CD4-positive, alpha-beta T cell treated with Interleukin-6 for 4 hours (primary cell): ENCODE measurements at regions not wholly inside any gene's neighbourhood (a gene's known extent, or its start where the extent isn't known, plus 50 kb on each side); places are given as distances from the start of the nearest gene placed in this dataset.
"Not testable (repeated sequence)": the region's sequence is repeated elsewhere in the genome, so short reads cannot be mapped to it uniquely, and the experiment has no call there.

Experiments
- DNase-seq: peaks from one replicate; pipeline ENCODE4 v3.0.0-alpha.2; 2020; ENCODE audit warnings: mixed read lengths

DNA sequence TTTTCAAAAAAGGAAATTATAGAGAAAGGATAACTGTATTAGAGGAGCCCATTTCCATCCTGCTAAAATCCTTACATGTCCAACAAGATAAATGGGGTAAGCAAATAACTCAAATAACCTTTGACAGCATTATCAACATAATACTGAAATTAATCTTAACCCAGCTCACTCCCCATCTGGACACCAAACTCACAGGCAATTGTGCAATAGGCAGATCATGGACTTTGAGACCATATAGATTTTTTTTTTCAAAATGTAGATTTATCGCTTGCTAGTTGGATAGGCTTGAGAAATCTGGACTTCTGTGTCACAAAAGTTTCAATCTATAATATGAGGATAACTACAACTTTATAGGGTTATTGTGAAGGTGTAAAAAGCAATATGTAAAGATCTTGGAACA lies 134.4 kb upstream of the ASCC3 start:
- no peak for DNase-seq

- DNase-seq, result no peak
Observed at GRCh38 chr6:101016163-101016562, 135.0 kb upstream of the ASCC3 start.

DNA sequence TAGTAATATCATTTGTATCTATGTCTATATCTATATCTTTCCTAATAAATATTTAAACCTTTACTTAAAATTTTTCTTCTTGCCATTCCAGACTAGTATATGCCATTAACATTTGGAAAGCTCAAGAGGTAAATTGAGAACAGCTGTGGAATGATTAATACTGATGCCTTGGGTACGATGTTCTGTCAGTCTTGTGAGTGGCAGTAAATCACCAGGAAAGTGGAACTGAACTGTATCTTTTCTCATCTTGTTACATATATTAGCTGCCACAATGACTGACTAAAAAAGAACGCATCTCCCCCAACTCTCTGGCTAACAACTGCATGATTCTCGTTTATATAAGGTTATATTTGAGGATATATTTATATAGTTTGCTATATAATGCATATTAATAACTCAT lies 137.0 kb upstream of the ASCC3 start:
- DNase-seq, result no peak

- no peak for DNase-seq
Observed at GRCh38 chr6:101021504-101021903, 140.4 kb upstream of the ASCC3 start.

DNA sequence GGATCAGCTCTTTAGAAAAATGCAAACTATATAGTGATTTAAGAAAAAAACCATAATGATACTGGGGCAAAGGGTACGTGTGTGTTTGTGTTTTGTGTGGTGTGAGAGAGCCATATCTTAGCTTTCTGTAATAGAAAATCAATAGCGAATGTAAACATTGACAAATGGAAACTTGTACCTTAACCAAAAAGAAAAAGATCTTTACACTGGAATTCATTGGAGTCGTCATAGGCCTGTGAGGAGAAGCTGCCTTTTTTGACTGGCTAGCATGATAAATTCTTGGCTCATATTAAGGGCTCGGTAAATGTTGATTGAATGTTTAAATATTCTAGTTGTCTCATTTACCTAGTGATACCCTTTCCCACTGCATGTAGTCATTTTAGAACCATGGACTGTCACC lies 161.8 kb upstream of the ASCC3 start:
- DNase-seq, result no peak

- no peak for DNase-seq
Observed at GRCh38 chr6:101058296-101058695, 177.2 kb upstream of the ASCC3 start.

DNA sequence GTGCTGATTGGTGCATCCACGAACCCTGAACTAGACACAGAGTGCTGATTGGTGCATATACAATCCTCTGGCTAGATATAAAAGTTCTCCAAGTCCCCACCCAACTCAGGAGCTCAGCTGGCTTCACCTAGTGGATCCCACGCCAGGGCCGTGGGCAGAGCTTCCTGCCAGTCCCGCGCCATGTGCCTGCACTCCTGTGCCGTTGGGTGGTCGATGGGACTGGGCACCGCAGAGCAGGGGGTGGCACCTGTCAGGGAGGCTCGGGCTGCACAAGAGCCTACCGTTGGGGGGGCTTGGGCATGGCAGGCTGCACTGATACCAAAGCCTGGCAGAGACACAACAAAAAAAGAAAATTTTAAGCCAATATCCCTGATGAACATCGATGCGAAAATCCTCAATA lies 185.4 kb upstream of the ASCC3 start:
- no peak for DNase-seq

- DNase-seq, result no peak
Observed at GRCh38 chr6:101069191-101069795, 188.2 kb upstream of the ASCC3 start.

DNA sequence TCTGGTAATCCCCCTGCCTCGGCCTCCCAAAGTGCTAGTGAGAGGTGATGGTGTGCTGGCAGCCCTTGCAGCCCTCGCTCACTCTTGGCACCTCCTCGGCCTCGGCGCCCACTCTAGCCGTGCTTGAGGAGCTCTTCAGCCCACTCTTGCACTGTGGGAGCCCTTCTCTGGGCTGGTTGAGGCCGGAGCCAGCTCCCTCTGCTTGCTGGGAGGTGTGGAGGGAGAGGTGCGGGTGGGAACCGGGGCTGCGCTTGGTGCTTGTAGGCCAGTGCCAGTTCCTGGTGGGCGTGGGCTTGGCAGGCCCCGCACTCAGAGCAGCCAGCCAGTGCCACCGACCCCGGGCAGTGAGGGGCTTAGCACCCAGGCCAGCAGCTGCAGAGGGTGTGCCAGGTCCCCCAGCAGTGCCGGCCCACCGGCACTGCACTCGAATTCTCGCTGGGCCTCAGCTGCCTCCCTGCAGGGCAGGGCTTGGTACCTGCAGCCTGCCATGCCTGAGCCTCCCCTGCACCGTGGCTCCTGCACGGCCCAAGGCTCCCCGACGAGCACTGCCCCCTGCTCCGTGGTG lies 189.0 kb upstream of the ASCC3 start:
- DNase-seq, result no peak

DNA sequence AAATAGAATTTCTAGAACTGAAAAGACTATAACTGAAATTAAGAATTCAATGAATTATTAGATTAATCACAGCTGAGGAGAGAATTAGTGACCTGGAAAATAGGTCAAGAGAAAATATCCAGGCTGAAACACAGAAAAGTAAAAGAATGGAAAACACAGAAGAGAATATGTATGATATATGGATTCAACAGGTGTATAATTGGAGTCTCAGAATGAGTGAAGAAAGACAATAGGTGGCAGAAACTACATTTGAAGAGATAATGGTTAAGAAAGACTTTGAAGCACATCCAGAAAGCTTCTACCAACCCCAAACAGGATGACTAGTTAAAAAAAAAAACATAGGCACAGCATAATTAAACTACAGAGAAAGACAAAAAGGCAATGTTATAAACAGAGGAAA lies 196.2 kb upstream of the ASCC3 start:
- no peak for DNase-seq

- DNase-seq, result no peak
Observed at GRCh38 chr6:101079696-101080270, 198.7 kb upstream of the ASCC3 start.

- DNase-seq, result no peak
Observed at GRCh38 chr6:101080597-101080996, 199.5 kb upstream of the ASCC3 start.

GRCh38 chr6:101083533-101084175 lies 202.5 kb upstream of the ASCC3 start:
- no peak for DNase-seq

DNA sequence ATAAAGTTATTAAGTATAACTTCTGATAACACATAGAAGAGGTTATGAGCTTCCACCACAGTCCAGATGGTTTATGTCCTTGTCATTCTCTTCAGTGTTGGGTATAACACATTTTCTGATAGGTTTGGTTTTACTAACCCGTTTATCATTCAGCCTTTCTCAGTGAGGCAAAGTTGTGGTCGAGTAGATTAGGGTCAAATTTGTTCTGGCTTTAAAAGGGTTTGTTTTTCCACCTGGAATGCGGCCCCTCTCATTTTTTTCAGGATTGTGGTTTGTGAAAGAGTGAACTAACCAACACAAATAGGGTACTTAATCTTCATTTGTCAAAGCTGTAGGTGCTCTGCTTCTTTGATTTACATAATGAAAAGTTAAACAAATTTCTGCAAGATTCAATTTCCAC lies 204.2 kb upstream of the ASCC3 start:
- no peak for DNase-seq

GRCh38 chr6:101086473-101086872 lies 205.3 kb upstream of the ASCC3 start:
- no peak for DNase-seq

- no peak for DNase-seq
Observed at GRCh38 chr6:101088594-101088993, 207.5 kb upstream of the ASCC3 start.

DNA sequence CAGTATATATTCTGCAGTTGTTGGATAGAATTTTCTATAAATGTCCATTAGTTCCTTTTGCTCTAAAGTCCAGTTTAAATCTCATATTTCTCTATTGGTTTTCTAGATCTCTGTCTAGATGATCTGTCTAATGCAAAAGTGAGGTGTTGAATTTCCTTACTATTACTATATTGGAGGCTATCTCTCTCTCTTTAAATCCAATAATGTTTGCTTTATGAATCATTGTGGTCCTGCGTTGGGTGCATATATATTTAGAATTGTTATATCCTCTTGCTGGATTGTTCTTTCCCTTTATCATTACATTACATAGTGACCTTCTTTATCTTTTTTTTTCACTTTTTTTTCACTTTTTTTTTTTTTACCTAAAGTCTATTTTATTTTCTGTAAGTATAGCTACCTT lies 208.5 kb upstream of the ASCC3 start:
- no peak for DNase-seq

DNA sequence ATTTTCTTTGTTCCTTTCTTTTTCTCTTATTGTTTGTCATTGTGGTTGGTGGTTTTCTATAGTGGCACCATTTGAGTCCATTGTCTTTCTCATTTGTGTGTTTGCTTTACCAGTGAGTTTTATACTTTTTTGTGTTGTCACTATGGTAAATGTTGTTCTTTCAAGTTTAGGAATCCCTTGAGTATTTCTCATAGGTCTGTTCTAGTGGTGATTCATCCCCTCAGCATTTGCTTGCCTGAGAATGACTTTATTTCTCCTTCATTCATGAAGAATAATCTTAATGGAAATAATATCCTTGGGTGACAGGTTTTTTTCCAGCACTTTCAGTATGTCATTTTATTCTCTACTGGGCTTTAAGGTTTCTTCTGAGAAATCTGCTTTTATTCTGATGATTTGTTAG lies 209.2 kb upstream of the ASCC3 start:
- DNase-seq, result no peak

- not testable (repeated sequence) for DNase-seq
Observed at GRCh38 chr6:101098605-101099004, 217.5 kb upstream of the ASCC3 start.

DNA sequence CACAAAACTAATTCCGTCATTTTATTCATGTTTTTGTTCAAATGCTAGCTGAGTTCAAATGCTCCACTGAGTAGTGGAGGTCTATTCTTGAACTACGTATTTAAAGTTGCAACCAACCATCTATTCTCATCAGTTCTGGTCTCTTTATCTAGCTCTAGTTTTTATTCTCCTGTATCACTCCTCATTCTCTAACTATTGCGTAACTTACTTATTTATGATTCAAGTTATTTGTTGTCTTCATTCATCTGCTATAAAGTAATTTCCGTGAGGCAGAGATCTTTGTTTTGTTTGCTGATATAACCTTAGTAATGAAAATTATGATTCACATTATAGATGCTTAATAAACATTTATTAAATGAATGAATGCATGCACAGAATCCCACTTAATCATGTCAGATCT lies 221.6 kb upstream of the ASCC3 start:
- DNase-seq, result no peak

DNA sequence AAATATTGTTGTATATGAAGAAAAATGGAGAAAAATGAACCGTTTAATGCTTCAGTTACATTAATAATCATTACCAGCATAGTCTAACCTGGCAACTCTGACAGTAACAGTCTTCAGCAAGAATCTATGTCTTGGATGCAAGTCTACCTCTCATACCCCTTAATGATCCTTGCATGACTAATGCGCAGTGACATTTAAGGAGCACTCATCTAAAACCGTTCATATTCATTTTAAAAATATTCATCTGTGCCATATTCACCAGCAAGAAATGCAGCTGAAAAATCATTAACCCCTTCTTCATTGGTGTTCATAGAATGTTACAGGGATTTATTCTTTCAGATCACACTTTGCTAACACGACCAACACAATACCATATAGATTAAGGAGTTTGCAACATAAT lies 227.2 kb upstream of the ASCC3 start:
- no peak for DNase-seq

DNA sequence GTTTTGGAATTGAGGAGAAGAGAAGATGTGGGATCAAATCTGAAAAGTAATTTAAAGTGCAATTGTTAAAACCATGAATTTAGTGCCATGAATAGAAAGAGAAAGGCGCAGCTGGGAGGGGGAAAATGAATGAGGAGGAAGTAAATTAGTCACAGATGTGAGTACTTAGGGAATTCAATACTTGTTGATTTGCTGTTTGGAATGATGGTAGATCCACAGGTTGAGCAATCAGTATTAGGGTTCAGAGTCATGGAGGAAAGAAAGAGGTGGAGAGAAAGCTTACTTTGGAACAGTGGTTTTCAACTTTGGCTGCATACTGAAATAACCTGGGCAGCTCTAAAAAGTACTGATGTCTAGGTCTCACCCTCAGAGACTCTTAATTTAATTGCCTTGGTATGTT lies 229.7 kb upstream of the ASCC3 start:
- DNase-seq, result no peak

- no peak for DNase-seq
Observed at GRCh38 chr6:101113468-101114260, 232.5 kb upstream of the ASCC3 start.

DNA sequence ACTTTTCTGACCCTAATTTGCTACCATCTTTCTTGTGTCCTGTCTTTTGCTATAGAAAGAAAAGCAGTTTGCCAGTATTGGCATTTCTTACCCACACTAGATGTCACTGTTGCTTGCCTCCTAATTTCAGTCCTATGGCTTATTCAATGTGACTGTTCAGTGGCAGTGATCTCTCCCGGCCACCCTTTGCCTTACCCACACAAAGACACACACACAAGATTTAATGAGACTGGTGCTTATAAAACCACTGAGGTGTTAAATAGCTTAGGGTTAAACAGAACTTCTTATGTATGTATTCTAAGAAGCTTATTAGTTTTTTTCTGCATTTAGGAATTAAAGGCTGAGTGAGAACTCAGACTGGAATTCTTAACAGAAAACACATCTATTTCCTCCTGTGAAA lies 233.6 kb upstream of the ASCC3 start:
- no peak for DNase-seq
